ENCODE measurements at regions not wholly inside any gene's neighbourhood (a gene's known extent, or its start where the extent isn't known, plus 50 kb on each side); places are given as distances from the start of the nearest gene placed in this dataset.
"Not testable (repeated sequence)": the region's sequence is repeated elsewhere in the genome, so short reads cannot be mapped to it uniquely, and the experiment has no call there.

- no peaks in the 10 kb centered on the region for H3K36me3 Mint-ChIP-seq (ENCODE audit: low read depth)
- WGBS, 2 experiments (ENCODE audit: insufficient coverage in 1 of 2, insufficient read length in 1 of 2): 86 to 98% methylated on average over 1 to 2 of the region's 2 CpGs
- no peak overlapping the region for H3K4me3 Mint-ChIP-seq
Measured at GRCh38 chr7:119026391-119026790, 801.9 kb downstream of the ANKRD7 start.

GRCh38 chr7:119028736-119029135 lies 804.2 kb downstream of the ANKRD7 start:
- Mint-ChIP-seq H3K4me3 (no peak overlapping the region), H3K9me3 (peaks cover 8% of the 10 kb centered on the region), H3K36me3 (ENCODE audit: low read depth) (no peaks in the 10 kb centered on the region), H3K27ac (no peak overlapping the region), H3K27me3 (ENCODE audit: insufficient read depth) (no peaks in the 10 kb centered on the region), H3K4me1 (no peaks in the 10 kb centered on the region)
- 80 to 88% methylated on average over 1 of the region's 1 CpG for WGBS, 2 experiments (ENCODE audit: insufficient coverage in 1 of 2, insufficient read length in 1 of 2)
- Histone ChIP-seq H3K9me3 (ENCODE audit: control insufficient read depth, low read length) (no peaks in the 10 kb centered on the region), H3K27me3 (ENCODE audit: control insufficient read depth, insufficient read depth, low read length, poor library complexity, severe bottlenecking) (no peaks in the 10 kb centered on the region), H3K36me3 (ENCODE audit: control insufficient read depth, insufficient read depth, low read length) (no peaks in the 10 kb centered on the region), H3K27ac (ENCODE audit: low read depth, low read length) (no peak overlapping the region), H3K4me3 (ENCODE audit: low read length) (no peak overlapping the region), H3K4me1 (ENCODE audit: control insufficient read depth, insufficient read depth, low read length) (no peaks in the 10 kb centered on the region), H3K9ac (ENCODE audit: extremely low read depth, low read length, poor library complexity, severe bottlenecking) (no peak overlapping the region)
- no peak for DNase-seq
- TF ChIP-seq CTCF (conservative IDR thresholded peaks at IDR 0.05): no peak

More at GRCh38 chr7:119026391-119026790, 801.9 kb downstream of the ANKRD7 start:
- Mint-ChIP-seq H3K9me3 (peaks cover 5% of the 10 kb centered on the region), H3K27me3 (ENCODE audit: insufficient read depth) (no peaks in the 10 kb centered on the region), H3K27ac (no peak overlapping the region), H3K4me1 (no peaks in the 10 kb centered on the region)
- Histone ChIP-seq H3K27ac (ENCODE audit: low read depth, low read length) (no peak overlapping the region), H3K9me3 (ENCODE audit: control insufficient read depth, low read length) (peaks cover 8% of the 10 kb centered on the region), H3K4me1 (ENCODE audit: control insufficient read depth, insufficient read depth, low read length) (no peaks in the 10 kb centered on the region), H3K9ac (ENCODE audit: extremely low read depth, low read length, poor library complexity, severe bottlenecking) (no peak overlapping the region), H3K4me3 (ENCODE audit: low read length) (no peak overlapping the region), H3K27me3 (ENCODE audit: control insufficient read depth, insufficient read depth, low read length, poor library complexity, severe bottlenecking) (no peaks in the 10 kb centered on the region), H3K36me3 (ENCODE audit: control insufficient read depth, insufficient read depth, low read length) (no peaks in the 10 kb centered on the region)
- no peak for DNase-seq
- no peak for TF ChIP-seq CTCF (conservative IDR thresholded peaks at IDR 0.05)

DNA sequence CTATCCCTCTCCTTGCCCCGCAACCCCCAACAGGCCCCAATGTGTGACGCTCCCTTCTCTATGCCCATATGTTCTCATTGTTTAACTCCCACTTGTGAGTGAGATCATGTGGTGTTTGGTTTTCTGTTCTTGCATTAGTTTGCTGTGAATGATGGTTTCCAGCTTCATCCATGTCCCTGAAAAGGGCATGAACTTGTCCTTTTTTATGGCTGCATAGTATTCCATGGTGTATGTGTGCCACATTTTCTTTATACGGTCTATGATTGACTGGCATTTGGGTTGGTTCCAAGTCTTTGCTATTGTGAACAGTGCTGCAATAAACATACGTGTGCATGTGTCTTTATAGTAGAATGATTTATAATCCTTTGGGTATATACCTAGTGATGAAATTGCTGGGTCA lies 807.6 kb downstream of the ANKRD7 start:
- not testable (repeated sequence) for H3K27me3 Mint-ChIP-seq (ENCODE audit: insufficient read depth); H3K4me3 ChIP-seq (ENCODE audit: low read length); H3K27ac Mint-ChIP-seq; H3K36me3 ChIP-seq (ENCODE audit: control insufficient read depth, insufficient read depth, low read length); H3K36me3 Mint-ChIP-seq (ENCODE audit: low read depth); H3K27ac ChIP-seq (ENCODE audit: low read depth, low read length); H3K9me3 Mint-ChIP-seq; H3K4me1 Mint-ChIP-seq; H3K27me3 ChIP-seq (ENCODE audit: control insufficient read depth, insufficient read depth, low read length, poor library complexity, severe bottlenecking); H3K4me3 Mint-ChIP-seq; H3K9me3 ChIP-seq (ENCODE audit: control insufficient read depth, low read length); DNase-seq; H3K9ac ChIP-seq (ENCODE audit: extremely low read depth, low read length, poor library complexity, severe bottlenecking); H3K4me1 ChIP-seq (ENCODE audit: control insufficient read depth, insufficient read depth, low read length)
- 90 to 97% methylated on average over 2 to 4 of the region's 4 CpGs for WGBS, 2 experiments (ENCODE audit: insufficient coverage in 1 of 2, insufficient read length in 1 of 2)

- no peaks in the 10 kb centered on the region for H3K4me1 Mint-ChIP-seq
- 87 to 100% methylated on average over 1 to 3 of the region's 3 CpGs for WGBS, 2 experiments (ENCODE audit: insufficient coverage in 1 of 2, insufficient read length in 1 of 2)
Measured at GRCh38 chr7:119033641-119034040, 809.1 kb downstream of the ANKRD7 start.

More at GRCh38 chr7:119033641-119034040, 809.1 kb downstream of the ANKRD7 start:
- Mint-ChIP-seq H3K27ac (no peak overlapping the region), H3K36me3 (ENCODE audit: low read depth) (no peaks in the 10 kb centered on the region), H3K9me3 (peaks cover 6% of the 10 kb centered on the region), H3K4me3 (no peak overlapping the region), H3K27me3 (ENCODE audit: insufficient read depth) (no peaks in the 10 kb centered on the region)
- no peak overlapping the region for H3K9ac ChIP-seq (ENCODE audit: extremely low read depth, low read length, poor library complexity, severe bottlenecking)
- no peak overlapping the region for H3K27ac ChIP-seq (ENCODE audit: low read depth, low read length)
- no peak overlapping the region for H3K4me3 ChIP-seq (ENCODE audit: low read length)
- TF ChIP-seq CTCF (conservative IDR thresholded peaks at IDR 0.05): no peak
- H3K9me3 ChIP-seq (ENCODE audit: control insufficient read depth, low read length): no peaks in the 10 kb centered on the region
- no peak for DNase-seq
- H3K4me1 ChIP-seq (ENCODE audit: control insufficient read depth, insufficient read depth, low read length): no peaks in the 10 kb centered on the region
- no peaks in the 10 kb centered on the region for H3K27me3 ChIP-seq (ENCODE audit: control insufficient read depth, insufficient read depth, low read length, poor library complexity, severe bottlenecking)
- H3K36me3 ChIP-seq (ENCODE audit: control insufficient read depth, insufficient read depth, low read length): no peaks in the 10 kb centered on the region

All from endodermal cell (in vitro differentiated cells).